Brain microvascular endothelial cell (primary cell): ENCODE measurements at regions not wholly inside any gene's neighbourhood (a gene's known extent, or its start where the extent isn't known, plus 50 kb on each side); places are given as distances from the start of the nearest gene placed in this dataset.

Source experiments
- DNase-seq: peaks from one replicate; pipeline ENCODE4 v3.0.0-alpha.2; 2020
- H3K27ac ChIP-seq: fragments of 250-450 bp; sonication (Bioruptor Pico); 2 replicates; pipeline ENCODE4 v1.5.1; 2020; ENCODE audit warnings: mild to moderate bottlenecking, moderate library complexity
- H3K27me3 ChIP-seq: fragments of 250-450 bp; sonication (Bioruptor Pico); replicated peaks from 2 replicates; pipeline ENCODE4 v1.5.1; 2020; ENCODE audit warnings: mild to moderate bottlenecking
- H3K36me3 ChIP-seq: fragments of 250-450 bp; sonication (Bioruptor Pico); replicated peaks from 2 replicates; pipeline ENCODE4 v1.5.1; 2020; ENCODE audit warnings: mild to moderate bottlenecking
- H3K4me3 ChIP-seq: 2 replicates; pipeline ENCODE4 v1.5.1; 2011; ENCODE audit warnings: low read depth, mild to moderate bottlenecking, control low read depth, low read length, moderate library complexity
- CTCF ChIP-seq: IDR thresholded peaks from 2 replicates; pipeline ENCODE4 v1.5.1; 2011; ENCODE audit warnings: low read depth, mild to moderate bottlenecking, moderate library complexity, low read length, control low read depth, inconsistent platforms; ENCODE audit errors: missing control alignments
- in situ Hi-C: cut with HindIII; loops from 2 replicates; pipeline ENCODE4 v1.10.0; 2017; ENCODE audit warnings: low sequenced_read_pairs, low pct_ligation_motif_present

- peak; percentile 25 for DNase-seq
- H3K27ac ChIP-seq: peak overlapping the region; percentile 31
- peaks cover 3% of the 10 kb centered on the region for H3K27me3 ChIP-seq
- no peaks in the 10 kb centered on the region for H3K36me3 ChIP-seq
- in situ Hi-C loops: no loop called here
- TF ChIP-seq CTCF: no peak
- H3K4me3 ChIP-seq: peak overlapping the region; percentile 54
These were observed 104.0 kb downstream of the FAM53A start for GRCh38 chr4:1579901-1580691.

GRCh38 chr4:1579001-1579900 is 104.9 kb downstream of the FAM53A start:
- DNase-seq: peak; percentile 48
- in situ Hi-C loops: no loop called here
- Histone ChIP-seq H3K4me3 (peak overlapping the region; percentile 54), H3K36me3 (no peaks in the 10 kb centered on the region), H3K27ac (peak overlapping the region; percentile 31), H3K27me3 (peaks cover 3% of the 10 kb centered on the region)
- peak; percentile 34 for TF ChIP-seq CTCF

- Histone ChIP-seq H3K4me3 (no peak overlapping the region), H3K36me3 (no peaks in the 10 kb centered on the region), H3K27me3 (peaks cover 3% of the 10 kb centered on the region), H3K27ac (no peak overlapping the region)
- no peak for TF ChIP-seq CTCF
- DNase-seq: no peak
- in situ Hi-C loops: no loop called here
These were observed 105.8 kb downstream of the FAM53A start for GRCh38 chr4:1578251-1578773.

GRCh38 chr4:1577822-1578217 is 106.3 kb downstream of the FAM53A start:
- no peak for TF ChIP-seq CTCF
- H3K36me3 ChIP-seq: no peaks in the 10 kb centered on the region
- H3K4me3 ChIP-seq: no peak overlapping the region
- peaks cover 3% of the 10 kb centered on the region for H3K27me3 ChIP-seq
- in situ Hi-C loops: no loop called here
- no peak for DNase-seq
- no peak overlapping the region for H3K27ac ChIP-seq

GRCh38 chr4:1576961-1577821 is 106.9 kb downstream of the FAM53A start:
- peaks cover 3% of the 10 kb centered on the region for H3K27me3 ChIP-seq

More at GRCh38 chr4:1576961-1577821, 106.9 kb downstream of the FAM53A start:
- Histone ChIP-seq H3K36me3 (no peaks in the 10 kb centered on the region), H3K27ac (no peak overlapping the region), H3K4me3 (no peak overlapping the region)
- no peak for DNase-seq
- in situ Hi-C loops: no loop called here
- TF ChIP-seq CTCF: no peak
